COLO668 (cell line): ENCODE measurements at regions not wholly inside any gene's neighbourhood (a gene's known extent, or its start where the extent isn't known, plus 50 kb on each side); places are given as distances from the start of the nearest gene placed in this dataset.
A peak's percentile ranks its signal among the peaks of the same experiment; 100 is the strongest.

ENCODE experiments used
- DNase-seq: peaks from one replicate; lab custom pipeline; 2025; ENCODE audit not compliant: unreplicated experiment; lab: John Stamatoyannopoulos, UW

- DNase-seq = no peak
Measured at GRCh38 chr6:156725712-156726111, 51.5 kb upstream of the ARID1B start.

- DNase-seq = peak; percentile 18
Measured at GRCh38 chr6:156720691-156721685, 56.2 kb upstream of the ARID1B start.

GRCh38 chr6:156719720-156720563 is 57.2 kb upstream of the ARID1B start:
- DNase-seq = peak; percentile 85

- DNase-seq = no peak
Measured at GRCh38 chr6:156719395-156719719, 57.8 kb upstream of the ARID1B start.

- no peak for DNase-seq
Measured at GRCh38 chr6:156718647-156719394, 58.4 kb upstream of the ARID1B start.

- no peak for DNase-seq
Measured at GRCh38 chr6:156717542-156717941, 59.6 kb upstream of the ARID1B start.

- DNase-seq = no peak
Measured at GRCh38 chr6:156715839-156716238, 61.3 kb upstream of the ARID1B start.

- no peak for DNase-seq
Measured at GRCh38 chr6:156713548-156713947, 63.6 kb upstream of the ARID1B start.

- no peak for DNase-seq
Measured at GRCh38 chr6:156710479-156710878, 66.7 kb upstream of the ARID1B start.

- DNase-seq = no peak
Measured at GRCh38 chr6:156707818-156708217, 69.4 kb upstream of the ARID1B start.

GRCh38 chr6:156703719-156704118 is 73.5 kb upstream of the ARID1B start:
- DNase-seq = no peak

- DNase-seq = no peak
Measured at GRCh38 chr6:156701966-156702365, 75.2 kb upstream of the ARID1B start.

GRCh38 chr6:156700440-156701057 is 76.6 kb upstream of the ARID1B start:
- no peak for DNase-seq

GRCh38 chr6:156699935-156700334 is 77.2 kb upstream of the ARID1B start:
- DNase-seq = no peak

GRCh38 chr6:156699017-156699421 is 78.2 kb upstream of the ARID1B start:
- no peak for DNase-seq

- DNase-seq = no peak
Measured at GRCh38 chr6:156698239-156699016, 78.8 kb upstream of the ARID1B start.

- no peak for DNase-seq
Measured at GRCh38 chr6:156697225-156697830, 79.8 kb upstream of the ARID1B start.

GRCh38 chr6:156695742-156696141 is 81.4 kb upstream of the ARID1B start:
- no peak for DNase-seq

GRCh38 chr6:156694679-156695078 is 82.5 kb upstream of the ARID1B start:
- no peak for DNase-seq

- DNase-seq = no peak
Measured at GRCh38 chr6:156691018-156691417, 86.2 kb upstream of the ARID1B start.
